HG03097 (cell line): ENCODE measurements at regions not wholly inside any gene's neighbourhood (a gene's known extent, or its start where the extent isn't known, plus 50 kb on each side); places are given as distances from the start of the nearest gene placed in this dataset.
"Not testable (repeated sequence)": the region's sequence is repeated elsewhere in the genome, so short reads cannot be mapped to it uniquely, and the experiment has no call there.

Experiments
- ATAC-seq: cut with Tn5 transposase; IDR thresholded peaks from one replicate; pipeline ENCODE4 v1.9.1; 2021; ENCODE audit not compliant: unreplicated experiment, low FRiP score

DNA sequence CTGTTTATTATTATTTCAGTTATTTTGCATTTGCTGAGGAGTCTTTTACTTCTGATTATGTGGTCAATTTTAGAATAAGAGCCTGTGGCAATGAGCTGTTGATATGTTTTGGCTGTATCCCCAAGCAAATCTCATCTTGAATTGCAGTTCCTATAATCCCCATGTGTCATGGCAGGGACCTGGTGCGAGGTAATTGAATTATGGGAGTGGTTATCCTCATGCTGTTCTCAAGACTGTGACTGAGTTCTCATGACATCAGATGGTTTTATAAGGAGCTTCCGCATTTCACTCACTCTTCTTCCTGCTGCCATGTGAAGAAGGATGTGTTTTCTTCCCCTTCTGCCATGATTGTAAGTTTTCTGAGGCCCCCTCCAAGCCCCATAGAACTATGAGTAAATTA lies 114.9 kb upstream of the SLCO6A1 start:
- ATAC-seq = no peak

DNA sequence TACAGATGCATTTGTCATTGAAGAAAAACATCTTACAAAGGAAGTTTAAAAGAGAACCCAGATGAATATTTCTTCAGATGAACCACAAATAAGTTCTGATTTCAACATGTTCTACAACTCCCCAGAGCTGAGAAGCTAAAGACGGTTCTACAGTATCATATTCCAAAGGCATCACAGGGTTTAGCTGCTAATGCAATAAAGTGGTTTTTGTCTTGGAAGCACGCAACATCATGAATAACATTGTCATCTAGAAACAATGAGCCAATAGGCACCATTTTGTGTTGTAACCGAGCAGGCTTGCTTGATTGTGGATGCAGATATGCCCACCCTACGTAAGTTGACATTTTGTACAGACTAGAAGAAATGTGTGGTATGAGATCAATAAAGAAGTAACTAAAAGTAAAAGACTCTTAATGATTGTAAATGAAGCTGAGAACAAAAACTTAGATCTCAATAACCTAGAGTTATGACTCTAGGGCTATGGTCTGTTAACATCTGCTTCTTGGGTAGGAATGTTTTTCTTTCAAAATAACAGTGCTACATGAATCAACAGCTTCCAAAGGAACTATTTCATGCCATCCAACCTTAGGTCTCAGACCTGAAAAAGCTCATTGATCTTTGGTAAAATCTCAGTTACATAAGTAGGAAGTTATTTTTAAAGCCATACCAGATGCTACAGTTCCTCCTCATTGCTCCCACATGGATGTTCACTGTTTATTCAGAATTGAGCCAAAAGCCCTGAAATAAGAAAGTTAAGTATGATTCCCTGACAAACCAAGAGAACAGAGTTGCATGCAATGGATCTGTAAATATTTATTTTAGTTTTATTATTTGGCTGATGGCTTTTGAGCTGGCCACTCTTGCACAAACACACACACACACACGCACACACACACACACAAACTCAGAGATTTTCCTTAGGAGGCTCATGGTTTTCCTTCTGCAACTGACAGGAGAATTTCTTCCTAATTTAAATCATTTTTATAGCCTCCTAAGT lies 118.7 kb upstream of the SLCO6A1 start:
- no peak for ATAC-seq

GRCh38 chr5:102622262-102622661 lies 123.5 kb upstream of the SLCO6A1 start:
- ATAC-seq = no peak

DNA sequence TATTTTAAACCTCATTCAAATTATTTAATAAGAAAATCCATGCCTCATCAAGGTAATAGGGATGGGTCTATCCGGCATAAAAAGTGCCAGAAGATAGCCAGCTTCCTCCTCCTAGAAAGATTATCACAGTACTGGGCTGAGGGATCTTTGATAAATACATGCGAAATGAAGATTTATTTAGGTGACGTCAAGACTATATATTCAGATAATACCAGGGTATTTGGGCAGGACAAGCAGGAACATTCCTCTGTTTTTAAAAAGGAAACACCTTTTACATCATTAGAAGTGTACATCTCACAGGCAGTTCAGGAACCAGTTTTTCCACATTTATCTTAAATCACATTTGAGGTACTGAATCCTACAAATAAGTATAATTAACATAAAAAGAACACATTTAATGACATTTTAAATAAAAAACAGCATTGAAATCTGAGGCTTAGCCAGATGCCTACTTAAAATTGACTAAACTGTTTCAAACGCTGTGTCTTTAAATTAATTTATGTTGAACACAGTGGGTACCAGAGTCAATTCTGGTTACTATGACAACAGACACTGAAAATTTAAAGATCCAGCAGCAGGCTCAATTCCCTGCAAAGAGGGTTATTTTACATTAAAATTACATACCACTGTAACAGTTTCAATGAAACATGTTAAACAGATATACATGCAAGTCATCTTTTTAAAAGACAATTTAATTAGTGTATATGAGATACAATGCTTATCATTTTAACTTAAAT lies 124.7 kb upstream of the SLCO6A1 start:
- no peak for ATAC-seq

GRCh38 chr5:102624405-102624804 lies 125.6 kb upstream of the SLCO6A1 start:
- ATAC-seq = no peak

DNA sequence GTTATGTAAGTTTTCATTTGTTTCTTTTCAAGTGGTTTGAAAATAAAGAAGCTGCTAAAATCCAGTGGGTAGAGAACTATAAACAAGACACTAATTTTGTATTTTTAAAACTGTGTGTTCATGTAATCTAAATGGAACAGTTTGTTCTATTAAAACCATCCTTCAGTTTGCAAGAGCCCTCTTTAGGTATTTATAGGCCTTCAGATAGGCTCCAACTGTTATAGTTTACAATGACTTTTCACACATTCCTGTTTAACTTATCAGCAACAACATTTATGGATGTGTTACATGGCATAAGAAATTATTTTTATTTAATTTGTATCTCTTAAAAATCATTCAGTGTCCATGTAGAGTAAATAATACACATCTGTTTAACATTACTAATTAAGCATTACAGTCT lies 126.7 kb upstream of the SLCO6A1 start:
- ATAC-seq = no peak

GRCh38 chr5:102625928-102626327 lies 127.1 kb upstream of the SLCO6A1 start:
- ATAC-seq = no peak

DNA sequence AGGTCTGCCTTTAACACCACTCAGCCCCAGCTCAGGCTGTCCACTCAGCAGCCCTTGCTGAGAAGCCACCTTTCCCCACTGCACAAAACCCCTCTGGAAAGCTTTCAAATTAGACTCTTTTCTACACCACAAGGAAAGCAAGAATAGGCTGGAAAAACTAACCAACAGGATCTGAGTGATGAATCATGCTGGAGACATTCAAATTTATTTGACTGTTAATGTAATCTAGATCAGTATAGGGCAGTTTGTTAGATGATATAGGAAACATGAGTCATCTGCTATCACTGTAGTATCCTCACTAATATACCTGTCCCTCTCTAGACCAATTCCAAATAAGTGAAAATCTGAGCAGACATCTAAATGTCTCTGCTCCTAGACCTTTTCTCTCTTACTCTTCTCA lies 127.8 kb upstream of the PAM start:
- ATAC-seq = no peak

GRCh38 chr5:102628441-102629175 lies 126.5 kb upstream of the PAM start:
- ATAC-seq = no peak

- ATAC-seq = no peak
These were observed 125.1 kb upstream of the PAM start for GRCh38 chr5:102629827-102630605.

- not testable (repeated sequence) for ATAC-seq
These were observed 119.7 kb upstream of the PAM start for GRCh38 chr5:102635399-102635798.

GRCh38 chr5:102638316-102638715 lies 116.8 kb upstream of the PAM start:
- ATAC-seq = no peak

GRCh38 chr5:102638912-102639652 lies 116.0 kb upstream of the PAM start:
- ATAC-seq = no peak

DNA sequence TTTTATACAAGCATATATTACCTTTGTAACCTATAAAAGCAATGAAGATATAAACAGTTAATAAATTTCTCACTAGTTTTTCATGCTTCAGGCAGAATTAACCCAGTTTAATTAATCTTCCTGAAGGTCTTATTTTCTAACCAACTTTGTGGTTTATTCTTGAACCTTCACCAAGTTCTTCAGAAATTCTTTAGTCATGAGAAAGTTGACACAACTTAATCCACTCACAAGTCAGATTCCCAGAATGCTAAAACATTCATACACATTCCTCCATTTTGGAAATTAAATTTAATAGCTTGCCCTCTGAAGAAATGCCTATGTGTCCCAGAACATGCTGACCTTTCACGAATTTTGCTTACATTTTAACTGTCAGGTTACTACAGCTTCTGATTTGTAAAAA lies 105.4 kb upstream of the PAM start:
- no peak for ATAC-seq

- no peak for ATAC-seq
These were observed 103.6 kb upstream of the PAM start for GRCh38 chr5:102651466-102651865.

- no peak for ATAC-seq
These were observed 100.4 kb upstream of the PAM start for GRCh38 chr5:102654559-102655349.

- no peak for ATAC-seq
These were observed 96.0 kb upstream of the PAM start for GRCh38 chr5:102659151-102659550.

DNA sequence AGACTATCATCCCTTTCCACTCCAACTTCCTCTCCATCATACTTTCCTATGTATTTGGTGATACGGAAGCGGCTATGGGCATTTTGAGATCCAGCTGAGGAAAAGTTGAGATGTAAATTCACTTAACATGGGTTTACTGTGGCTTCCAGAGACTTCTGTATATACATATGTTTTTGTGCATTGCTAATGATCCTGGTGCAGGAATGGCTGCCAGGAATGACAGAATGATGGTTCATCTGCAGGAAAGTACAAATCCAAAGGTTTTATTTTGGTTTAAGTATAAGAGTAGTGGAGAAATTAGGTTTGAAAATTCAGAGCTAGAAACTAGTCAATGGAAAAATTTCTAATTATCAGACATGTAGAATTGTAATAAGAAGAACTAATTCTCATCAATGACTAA lies 95.0 kb upstream of the PAM start:
- no peak for ATAC-seq
